Breast epithelium (tissue), 3 donors: ENCODE measurements at regions not wholly inside any gene's neighbourhood (a gene's known extent, or its start where the extent isn't known, plus 50 kb on each side); places are given as distances from the start of the nearest gene placed in this dataset.

Experiments used
- POLR2A ChIP-seq: fragments of 450-650 bp; IDR thresholded peaks from one replicate; pipeline ENCODE4 v1.6.1; 2016; ENCODE audit warnings: antibody characterized with exemption, mild to moderate bottlenecking, moderate library complexity
- POLR2AphosphoS5 ChIP-seq, 3 donors: sonication (generic); formaldehyde crosslinking; IDR thresholded peaks; one replicate each; pipeline ENCODE4 v1.6.1; 2017; ENCODE audit warnings: antibody characterized with exemption in 3 of 3
- TF ChIP-seq, protein P1 (sequence below), 3 donors: fragments of 450-650 bp; IDR thresholded peaks; one replicate each; pipeline ENCODE4 v1.5.1; 2016 to 2017; ENCODE audit warnings: antibody characterized with exemption in 3 of 3, mild to moderate bottlenecking in 3 of 3, moderate library complexity in 3 of 3

DNA sequence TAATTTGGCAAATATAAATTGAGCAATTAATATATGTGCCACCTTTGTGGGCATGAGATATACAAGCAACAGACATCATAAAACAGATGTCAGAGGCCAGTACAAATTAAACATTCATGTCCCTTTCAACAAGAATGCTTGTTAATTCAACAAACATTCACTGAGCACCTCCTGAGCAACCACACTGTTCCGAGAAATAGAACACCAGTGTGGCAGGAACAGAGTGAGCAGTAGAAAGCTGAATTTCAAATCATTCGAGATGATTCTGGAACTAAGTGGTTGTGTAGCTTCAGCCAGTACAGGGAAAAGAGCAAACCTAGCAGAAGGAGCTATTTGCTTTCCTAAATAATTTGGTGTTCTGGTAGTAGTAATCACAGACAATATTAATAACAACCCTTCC lies 227.7 kb downstream of the CBLN4 start:
- TF ChIP-seq, protein P1, sequence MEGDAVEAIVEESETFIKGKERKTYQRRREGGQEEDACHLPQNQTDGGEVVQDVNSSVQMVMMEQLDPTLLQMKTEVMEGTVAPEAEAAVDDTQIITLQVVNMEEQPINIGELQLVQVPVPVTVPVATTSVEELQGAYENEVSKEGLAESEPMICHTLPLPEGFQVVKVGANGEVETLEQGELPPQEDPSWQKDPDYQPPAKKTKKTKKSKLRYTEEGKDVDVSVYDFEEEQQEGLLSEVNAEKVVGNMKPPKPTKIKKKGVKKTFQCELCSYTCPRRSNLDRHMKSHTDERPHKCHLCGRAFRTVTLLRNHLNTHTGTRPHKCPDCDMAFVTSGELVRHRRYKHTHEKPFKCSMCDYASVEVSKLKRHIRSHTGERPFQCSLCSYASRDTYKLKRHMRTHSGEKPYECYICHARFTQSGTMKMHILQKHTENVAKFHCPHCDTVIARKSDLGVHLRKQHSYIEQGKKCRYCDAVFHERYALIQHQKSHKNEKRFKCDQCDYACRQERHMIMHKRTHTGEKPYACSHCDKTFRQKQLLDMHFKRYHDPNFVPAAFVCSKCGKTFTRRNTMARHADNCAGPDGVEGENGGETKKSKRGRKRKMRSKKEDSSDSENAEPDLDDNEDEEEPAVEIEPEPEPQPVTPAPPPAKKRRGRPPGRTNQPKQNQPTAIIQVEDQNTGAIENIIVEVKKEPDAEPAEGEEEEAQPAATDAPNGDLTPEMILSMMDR (IDR thresholded peaks at IDR 0.05): no peak
- TF ChIP-seq POLR2A (no peak), POLR2AphosphoS5 (IDR thresholded peaks at IDR 0.05) (no peak)
